Loucy (cell line): ENCODE measurements at regions not wholly inside any gene's neighbourhood (a gene's known extent, or its start where the extent isn't known, plus 50 kb on each side); places are given as distances from the start of the nearest gene placed in this dataset.

Experiments used
- EZH2phosphoT487 ChIP-seq: fragments of 200-600 bp; IDR thresholded peaks from 2 replicates; pipeline ENCODE4 v1.6.1; 2018; ENCODE audit warnings: antibody characterized with exemption, mild to moderate bottlenecking, moderate library complexity, borderline replicate concordance
- TF ChIP-seq, protein P1 (sequence below): fragments of 200-600 bp; sonication (generic); conservative IDR thresholded peaks from 2 replicates; pipeline ENCODE4 v1.5.1; 2014; ENCODE audit warnings: mild to moderate bottlenecking, antibody characterized with exemption, low read length

DNA sequence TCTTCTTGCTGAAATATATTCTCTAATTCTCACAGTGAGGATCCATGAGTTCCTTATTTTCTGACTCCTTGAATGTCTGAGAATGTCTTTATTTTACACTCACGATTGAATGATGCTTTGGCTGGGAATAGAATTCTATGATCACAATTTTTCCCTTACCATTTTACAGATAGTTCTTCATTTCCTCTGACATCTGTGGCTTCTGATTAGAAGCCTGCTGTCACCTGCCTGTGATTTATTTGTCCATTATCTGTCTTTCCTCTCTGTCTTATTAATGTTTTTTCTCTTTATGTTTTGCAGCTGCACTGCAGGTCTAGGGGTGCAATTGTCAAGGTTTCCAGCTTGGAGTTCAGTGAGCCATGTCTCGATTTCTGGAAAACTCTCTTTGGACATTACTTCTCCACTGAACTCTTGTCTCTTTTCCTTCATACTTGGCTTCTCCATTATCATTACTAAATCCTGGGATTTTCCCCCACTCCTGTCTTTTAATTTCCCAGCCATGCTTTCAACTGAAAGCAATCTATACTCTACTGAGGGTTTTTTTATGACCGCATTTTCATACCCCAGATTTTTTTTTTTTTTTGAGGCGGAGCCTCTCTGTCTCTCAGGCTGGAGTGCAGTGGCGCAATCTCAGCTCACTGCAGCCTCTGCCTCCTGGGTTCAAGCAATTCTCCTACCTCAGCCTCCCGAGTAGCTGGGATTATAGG, 85.8 kb upstream of the PRNP start:
- TF ChIP-seq, protein P1, sequence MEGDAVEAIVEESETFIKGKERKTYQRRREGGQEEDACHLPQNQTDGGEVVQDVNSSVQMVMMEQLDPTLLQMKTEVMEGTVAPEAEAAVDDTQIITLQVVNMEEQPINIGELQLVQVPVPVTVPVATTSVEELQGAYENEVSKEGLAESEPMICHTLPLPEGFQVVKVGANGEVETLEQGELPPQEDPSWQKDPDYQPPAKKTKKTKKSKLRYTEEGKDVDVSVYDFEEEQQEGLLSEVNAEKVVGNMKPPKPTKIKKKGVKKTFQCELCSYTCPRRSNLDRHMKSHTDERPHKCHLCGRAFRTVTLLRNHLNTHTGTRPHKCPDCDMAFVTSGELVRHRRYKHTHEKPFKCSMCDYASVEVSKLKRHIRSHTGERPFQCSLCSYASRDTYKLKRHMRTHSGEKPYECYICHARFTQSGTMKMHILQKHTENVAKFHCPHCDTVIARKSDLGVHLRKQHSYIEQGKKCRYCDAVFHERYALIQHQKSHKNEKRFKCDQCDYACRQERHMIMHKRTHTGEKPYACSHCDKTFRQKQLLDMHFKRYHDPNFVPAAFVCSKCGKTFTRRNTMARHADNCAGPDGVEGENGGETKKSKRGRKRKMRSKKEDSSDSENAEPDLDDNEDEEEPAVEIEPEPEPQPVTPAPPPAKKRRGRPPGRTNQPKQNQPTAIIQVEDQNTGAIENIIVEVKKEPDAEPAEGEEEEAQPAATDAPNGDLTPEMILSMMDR, result no peak
- no peak for TF ChIP-seq EZH2phosphoT487
